Left lung (tissue), 4 donors: ENCODE measurements at regions not wholly inside any gene's neighbourhood (a gene's known extent, or its start where the extent isn't known, plus 50 kb on each side); places are given as distances from the start of the nearest gene placed in this dataset.

Experiments used
- ATAC-seq: fragments of 200-7000 bp; cut with Tn5 transposase; one replicate; pipeline ENCODE4 v1.9.1; 2020; ENCODE audit warnings: moderate library complexity
- DNase-seq, 4 donors: peaks; one replicate each; pipeline ENCODE4 v3.0.0-alpha.2; 2013 to 2020
- H3K27ac ChIP-seq, 2 donors: fragments of 200-600 bp; sonication (generic) in 1 of 2; one replicate each; pipeline versions ENCODE4 v1.5.0 to v1.8.0; 2020 to 2021
- H3K27me3 ChIP-seq, 2 donors: fragments of 200-600 bp; sonication (generic) in 1 of 2; one replicate each; pipeline versions ENCODE4 v1.5.0 to v1.8.0; 2020 to 2021
- H3K36me3 ChIP-seq, 2 donors: fragments of 200-600 bp; sonication (generic) in 1 of 2; one replicate each; pipeline versions ENCODE4 v1.5.0 to v1.8.0; 2020 to 2021
- H3K4me1 ChIP-seq, 2 donors: fragments of 200-600 bp; one replicate each; pipeline ENCODE4 v1.8.0; 2021
- H3K4me3 ChIP-seq, 2 donors: fragments of 200-600 bp; sonication (generic) in 1 of 2; one replicate each; pipeline versions ENCODE4 v1.5.0 to v1.8.0; 2020 to 2021; ENCODE audit warnings: mild to moderate bottlenecking in 1 of 2
- H3K9me3 ChIP-seq, 2 donors: fragments of 200-600 bp; sonication (generic) in 1 of 2; one replicate each; pipeline versions ENCODE4 v1.5.0 to v1.8.0; 2020 to 2021
- intact Hi-C, 2 donors: fragments of 100-400 bp; cut with DNase I; formaldehyde crosslinking; loops; one replicate each; pipeline versions ENCODE4 v1.11.2 to v1.14.2; 2022
- TF ChIP-seq, protein P1 (sequence below), 2 donors: fragments of 200-600 bp; sonication (generic) in 1 of 2; IDR thresholded peaks; one replicate each; pipeline versions ENCODE4 v1.5.0 to v1.8.0; 2021; ENCODE audit warnings: antibody characterized with exemption in 2 of 2
- donor health status: DM: no; HTN: yes; CAD: no.
- donor health status: DM: no; HTN: no; CAD: no.

DNA sequence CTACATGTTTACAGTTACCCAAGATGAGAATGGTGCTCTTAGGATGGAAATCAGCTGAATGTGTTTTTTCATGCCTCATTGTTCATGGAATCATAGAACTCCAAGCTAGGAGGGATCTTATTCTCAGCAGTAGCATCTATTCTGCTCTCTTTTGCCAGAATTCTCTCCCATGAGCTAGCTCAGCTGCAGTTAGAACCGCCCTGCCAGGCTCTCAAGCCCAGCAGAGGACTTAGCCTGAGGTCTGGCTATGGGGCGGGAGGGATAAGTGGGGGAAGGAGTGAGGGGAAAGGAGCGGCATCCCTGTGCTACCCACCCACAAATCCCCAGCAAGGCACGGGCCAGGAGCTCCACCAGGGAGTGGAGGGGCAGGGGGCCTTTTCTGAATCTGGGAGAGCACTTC lies 120.7 kb upstream of the PLXNA4 start:
- Histone ChIP-seq H3K36me3 (no peaks in the 10 kb centered on the region), H3K27me3 (no peaks in the 10 kb centered on the region), H3K4me3 (no peak overlapping the region), H3K27ac (no peak overlapping the region), H3K4me1 (no peaks in the 10 kb centered on the region), H3K9me3 (peaks cover 0 to 3% of the 10 kb centered on the region in 2 donors)
- intact Hi-C loops = no loop called here
- DNase-seq = no peak
- no peak for ATAC-seq
- TF ChIP-seq, protein P1, sequence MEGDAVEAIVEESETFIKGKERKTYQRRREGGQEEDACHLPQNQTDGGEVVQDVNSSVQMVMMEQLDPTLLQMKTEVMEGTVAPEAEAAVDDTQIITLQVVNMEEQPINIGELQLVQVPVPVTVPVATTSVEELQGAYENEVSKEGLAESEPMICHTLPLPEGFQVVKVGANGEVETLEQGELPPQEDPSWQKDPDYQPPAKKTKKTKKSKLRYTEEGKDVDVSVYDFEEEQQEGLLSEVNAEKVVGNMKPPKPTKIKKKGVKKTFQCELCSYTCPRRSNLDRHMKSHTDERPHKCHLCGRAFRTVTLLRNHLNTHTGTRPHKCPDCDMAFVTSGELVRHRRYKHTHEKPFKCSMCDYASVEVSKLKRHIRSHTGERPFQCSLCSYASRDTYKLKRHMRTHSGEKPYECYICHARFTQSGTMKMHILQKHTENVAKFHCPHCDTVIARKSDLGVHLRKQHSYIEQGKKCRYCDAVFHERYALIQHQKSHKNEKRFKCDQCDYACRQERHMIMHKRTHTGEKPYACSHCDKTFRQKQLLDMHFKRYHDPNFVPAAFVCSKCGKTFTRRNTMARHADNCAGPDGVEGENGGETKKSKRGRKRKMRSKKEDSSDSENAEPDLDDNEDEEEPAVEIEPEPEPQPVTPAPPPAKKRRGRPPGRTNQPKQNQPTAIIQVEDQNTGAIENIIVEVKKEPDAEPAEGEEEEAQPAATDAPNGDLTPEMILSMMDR (IDR thresholded peaks at IDR 0.05) = no peak

DNA sequence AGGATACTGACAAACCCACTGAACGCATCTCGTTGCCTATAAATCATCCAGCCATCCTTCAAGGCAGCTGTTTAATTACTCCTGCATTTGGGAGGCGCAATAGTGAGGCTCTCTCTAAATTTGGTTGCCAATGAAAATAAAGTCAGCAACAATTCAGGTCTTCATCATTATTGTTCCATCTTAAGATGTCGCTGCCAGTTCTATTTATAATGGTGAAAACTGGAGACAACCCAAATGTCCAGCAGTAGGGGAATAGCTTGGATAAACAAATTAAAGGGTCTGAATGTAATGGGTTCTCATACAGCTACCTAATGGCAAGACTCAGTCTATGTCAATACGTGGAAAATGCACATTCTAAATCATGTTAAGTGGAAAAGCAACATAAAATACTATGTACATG lies 120.1 kb upstream of the PLXNA4 start:
- DNase-seq (no peak), ATAC-seq (no peak)
- Histone ChIP-seq H3K4me3 (no peak overlapping the region), H3K9me3 (peaks cover 0 to 1% of the 10 kb centered on the region in 2 donors), H3K4me1 (no peaks in the 10 kb centered on the region), H3K27ac (no peak overlapping the region), H3K36me3 (no peaks in the 10 kb centered on the region), H3K27me3 (no peaks in the 10 kb centered on the region)
- TF ChIP-seq, protein P1 (IDR thresholded peaks at IDR 0.05) = no peak
- intact Hi-C loops = no loop called here

DNA sequence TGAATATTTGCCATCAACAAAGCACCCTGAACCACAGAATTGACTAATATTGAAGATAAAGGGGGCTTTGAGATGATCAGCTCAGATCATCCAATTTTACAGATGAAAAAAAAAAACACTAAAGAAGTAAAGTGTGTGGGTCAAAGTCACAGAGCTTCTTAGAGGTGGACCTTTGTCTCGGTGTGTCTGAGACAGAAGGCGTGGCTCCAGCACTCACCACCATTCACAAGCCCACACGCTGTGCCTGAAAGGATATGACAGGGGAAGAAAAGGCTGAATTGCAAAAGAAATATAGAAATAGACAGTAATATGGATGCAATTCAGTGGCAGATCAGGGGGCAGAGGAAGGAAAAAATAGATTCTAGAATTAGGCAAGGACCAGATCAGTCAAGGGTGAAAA lies 114.9 kb upstream of the PLXNA4 start:
- Histone ChIP-seq H3K27ac (no peak overlapping the region), H3K27me3 (no peaks in the 10 kb centered on the region), H3K36me3 (no peaks in the 10 kb centered on the region), H3K9me3 (no peaks in the 10 kb centered on the region), H3K4me1 (no peaks in the 10 kb centered on the region), H3K4me3 (no peak overlapping the region)
- intact Hi-C loops = no loop called here
- TF ChIP-seq, protein P1 (IDR thresholded peaks at IDR 0.05) = no peak
- DNase-seq = no peak
- ATAC-seq = no peak

DNA sequence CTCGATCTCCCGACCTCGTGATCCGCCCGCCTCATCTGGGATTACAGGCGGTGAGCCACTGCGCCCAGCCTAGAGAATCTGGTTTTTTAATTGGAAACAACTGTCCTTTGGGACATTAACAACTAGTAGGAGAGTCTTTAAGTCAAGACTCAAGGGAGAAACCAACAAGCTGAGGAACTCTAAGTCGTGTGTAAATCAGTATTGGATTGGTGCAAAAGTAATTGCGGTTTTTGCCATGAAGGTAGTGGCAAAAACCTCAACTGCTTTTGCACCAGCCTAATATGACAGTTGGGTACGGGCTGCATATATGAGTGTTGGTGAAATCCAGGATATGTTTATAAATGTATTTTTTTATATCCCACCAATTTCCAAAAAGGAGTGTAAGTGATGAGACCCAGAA lies 113.9 kb upstream of the PLXNA4 start:
- H3K4me3 ChIP-seq = no peak overlapping the region
- DNase-seq = no peak
- no peak for ATAC-seq
- H3K9me3 ChIP-seq = peaks cover 0 to 7% of the 10 kb centered on the region in 2 donors
- TF ChIP-seq, protein P1 (IDR thresholded peaks at IDR 0.05) = no peak
- intact Hi-C loops = no loop called here
- H3K36me3 ChIP-seq = no peaks in the 10 kb centered on the region
- H3K4me1 ChIP-seq = no peaks in the 10 kb centered on the region
- no peak overlapping the region for H3K27ac ChIP-seq
- no peaks in the 10 kb centered on the region for H3K27me3 ChIP-seq

DNA sequence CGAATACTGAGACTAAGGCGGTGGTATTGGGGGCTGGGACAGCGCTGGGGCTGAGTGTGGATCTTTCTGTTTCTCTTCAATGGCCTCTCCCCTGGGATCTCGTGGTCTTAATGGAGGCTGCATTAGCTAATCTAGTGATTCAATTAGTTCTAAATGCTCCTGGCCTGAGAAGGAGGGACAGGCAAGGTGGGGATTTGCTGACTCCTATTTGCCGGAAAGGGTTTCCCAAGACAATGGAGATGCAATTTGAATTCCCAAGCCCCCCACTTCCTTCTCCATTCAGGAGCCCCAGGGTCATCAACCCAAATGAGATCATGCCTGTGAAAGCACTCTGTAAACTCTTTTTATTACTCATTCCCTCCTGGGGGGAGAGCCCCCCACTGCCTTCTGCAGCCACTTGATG lies 111.7 kb upstream of the PLXNA4 start:
- ATAC-seq = no peak
- peaks cover 0 to 7% of the 10 kb centered on the region in 2 donors for H3K9me3 ChIP-seq
- TF ChIP-seq, protein P1 (IDR thresholded peaks at IDR 0.05) = no peak
- intact Hi-C loops = no loop called here
- H3K27ac ChIP-seq = no peak overlapping the region
- H3K4me1 ChIP-seq = no peaks in the 10 kb centered on the region
- no peaks in the 10 kb centered on the region for H3K27me3 ChIP-seq
- no peaks in the 10 kb centered on the region for H3K36me3 ChIP-seq
- DNase-seq = no peak
- no peak overlapping the region for H3K4me3 ChIP-seq
